HEK293 (cell line): ENCODE measurements at regions not wholly inside any gene's neighbourhood (a gene's known extent, or its start where the extent isn't known, plus 50 kb on each side); places are given as distances from the start of the nearest gene placed in this dataset.

Experiments used
- CTCF ChIA-PET: fragments of 350-600 bp; formaldehyde crosslinking; extraction: SDS; loops from one replicate; lab custom pipeline; 2021; ENCODE audit warnings: antibody characterized with exemption; lab: Yijun Ruan, JAX
- POLR2A ChIA-PET: fragments of 300-600 bp; formaldehyde crosslinking; extraction: SDS; loops from one replicate; lab custom pipeline; 2020; ENCODE audit warnings: antibody characterized with exemption, inconsistent platforms; lab: Yijun Ruan, JAX
- H3K27ac ChIP-seq: fragments of 200-500 bp; sonication (Bioruptor generic); 2 replicates; pipeline ENCODE4 v1.5.1; 2014; ENCODE audit warnings: low read depth, low read length, control low read depth, inconsistent platforms; ENCODE audit errors: extremely low read depth
- H3K36me3 ChIP-seq, 2 experiments: fragments of 200-500 bp in 1 of 2; sonication (Bioruptor generic) in 1 of 2; 1 replicate in 1 of 2; 2 replicates in 1 of 2; pipeline ENCODE4 v1.5.1; 2014 to 2017; ENCODE audit warnings: inconsistent platforms in 2 of 2, low read length in 2 of 2; ENCODE audit not compliant: control insufficient read depth in 2 of 2, insufficient read depth in 1 of 2
- H3K4me1 ChIP-seq: fragments of 200-500 bp; sonication (Bioruptor generic); 2 replicates; pipeline ENCODE4 v1.5.1; 2014; ENCODE audit warnings: mild to moderate bottlenecking, low read length, inconsistent platforms; ENCODE audit not compliant: control insufficient read depth, insufficient read depth
- H3K4me3 ChIP-seq: 2 replicates; pipeline ENCODE4 v1.5.1; 2011; ENCODE audit warnings: low read depth, mild to moderate bottlenecking, control low read depth, low read length, moderate library complexity
- H3K9me3 ChIP-seq: fragments of 200-500 bp; sonication (Bioruptor generic); 2 replicates; pipeline ENCODE4 v1.5.1; 2014; ENCODE audit warnings: low read depth, low read length, inconsistent platforms; ENCODE audit not compliant: control insufficient read depth, insufficient read depth
- MEIS1 ChIP-seq: sonication (generic); formaldehyde crosslinking; IDR thresholded peaks from 2 replicates; pipeline ENCODE4 v1.8.1; 2022; ENCODE audit warnings: missing genetic modification reagents, mild to moderate bottlenecking, borderline replicate concordance
- PRDM4 ChIP-seq: fragments of 450-650 bp; formaldehyde crosslinking; IDR thresholded peaks from 2 replicates; pipeline ENCODE4 v1.5.1; 2017; ENCODE audit warnings: missing biosample characterization, missing genetic modification characterization
- REST ChIP-seq: fragments of 450-650 bp; formaldehyde crosslinking; IDR thresholded peaks from 2 replicates; pipeline ENCODE4 v1.5.1; 2016; ENCODE audit warnings: missing biosample characterization, missing genetic modification characterization
- SETDB1 ChIP-seq: IDR thresholded peaks from one replicate; pipeline ENCODE4 v1.6.1; 2017; ENCODE audit warnings: mild to moderate bottlenecking, low read length, moderate library complexity, mixed read lengths; ENCODE audit not compliant: insufficient read length
- ZBTB11 ChIP-seq: fragments of 450-650 bp; formaldehyde crosslinking; conservative IDR thresholded peaks from 2 replicates; pipeline ENCODE4 v1.5.1; 2016; ENCODE audit warnings: low read depth, missing biosample characterization, missing genetic modification characterization
- ZBTB49 ChIP-seq: fragments of 450-650 bp; formaldehyde crosslinking; IDR thresholded peaks from 2 replicates; pipeline ENCODE4 v1.5.1; 2016; ENCODE audit warnings: missing biosample characterization, missing genetic modification characterization, low read depth
- ZFHX2 ChIP-seq: fragments of 450-650 bp; formaldehyde crosslinking; conservative IDR thresholded peaks from 2 replicates; pipeline ENCODE4 v1.5.1; 2016; ENCODE audit warnings: missing biosample characterization, missing genetic modification characterization
- ZNF23 ChIP-seq: fragments of 450-650 bp; formaldehyde crosslinking; IDR thresholded peaks from 2 replicates; pipeline ENCODE4 v1.5.1; 2016; ENCODE audit warnings: missing biosample characterization, missing genetic modification characterization, borderline replicate concordance
- ZNF26 ChIP-seq: fragments of 450-650 bp; formaldehyde crosslinking; IDR thresholded peaks from 2 replicates; pipeline ENCODE4 v1.5.1; 2016; ENCODE audit warnings: missing biosample characterization, missing genetic modification characterization
- ZNF292 ChIP-seq: fragments of 450-650 bp; formaldehyde crosslinking; IDR thresholded peaks from 2 replicates; pipeline ENCODE4 v1.5.1; 2016; ENCODE audit warnings: low read depth, missing biosample characterization, missing genetic modification characterization, borderline replicate concordance
- ZNF449 ChIP-seq: fragments of 450-650 bp; formaldehyde crosslinking; IDR thresholded peaks from 2 replicates; pipeline ENCODE4 v1.5.1; 2017; ENCODE audit warnings: missing biosample characterization, mild to moderate bottlenecking, missing genetic modification characterization, moderate library complexity
- ZNF555 ChIP-seq: fragments of 450-650 bp; formaldehyde crosslinking; conservative IDR thresholded peaks from 2 replicates; pipeline ENCODE4 v1.5.1; 2017; ENCODE audit warnings: missing biosample characterization, mild to moderate bottlenecking, missing genetic modification characterization, inconsistent platforms
- ZNF585B ChIP-seq: fragments of 450-650 bp; formaldehyde crosslinking; IDR thresholded peaks from 2 replicates; pipeline ENCODE4 v1.5.1; 2016; ENCODE audit warnings: missing biosample characterization, missing genetic modification characterization
- ZNF629 ChIP-seq: fragments of 450-650 bp; formaldehyde crosslinking; IDR thresholded peaks from 2 replicates; pipeline ENCODE4 v1.5.1; 2017; ENCODE audit warnings: missing biosample characterization, missing genetic modification characterization
- ZNF677 ChIP-seq: fragments of 450-650 bp; IDR thresholded peaks from 2 replicates; pipeline ENCODE4 v1.5.0; 2018; ENCODE audit warnings: missing biosample characterization, mild to moderate bottlenecking, missing genetic modification characterization, moderate library complexity
- ZSCAN5A ChIP-seq: fragments of 450-650 bp; formaldehyde crosslinking; IDR thresholded peaks from 2 replicates; pipeline ENCODE4 v1.5.1; 2016; ENCODE audit warnings: missing biosample characterization, missing genetic modification characterization
- ZXDB ChIP-seq: fragments of 450-650 bp; formaldehyde crosslinking; IDR thresholded peaks from 2 replicates; pipeline ENCODE4 v1.5.1; 2016; ENCODE audit warnings: missing biosample characterization, missing genetic modification characterization

- CTCF ChIA-PET, result interaction anchor here (1.6 to 2.9 kb wide), 2 partner anchors 82 to 86 kb away, joined by 3 to 14 read pairs; no protein-coding TSS in a partner anchor
- Histone ChIP-seq H3K27ac (no peak overlapping the region), H3K36me3 (no peaks in the 10 kb centered on the region), H3K4me3 (no peak overlapping the region), H3K4me1 (no peaks in the 10 kb centered on the region; the same call in 1 of the 2 replicates), H3K9me3 (no peaks in the 10 kb centered on the region)
- POLR2A ChIA-PET, result no interaction called here
- no peak for TF ChIP-seq MEIS1 (CRISPR knock-in tag)
- TF ChIP-seq ZBTB49 (tag by site-specific recombination), result no peak
- no peak for TF ChIP-seq REST
- TF ChIP-seq ZNF629, result no peak
- no peak for TF ChIP-seq ZNF449 (tag by site-specific recombination)
- TF ChIP-seq ZBTB11 (tag by site-specific recombination), result no peak
- no peak for TF ChIP-seq SETDB1
- no peak for TF ChIP-seq ZNF585B (tag by site-specific recombination)
- TF ChIP-seq ZXDB (tag by site-specific recombination), result no peak
- no peak for TF ChIP-seq ZFHX2 (tag by site-specific recombination)
- TF ChIP-seq ZNF292 (tag by site-specific recombination), result no peak
- TF ChIP-seq ZNF677, result no peak
- TF ChIP-seq ZSCAN5A (tag by site-specific recombination), result no peak
- no peak for TF ChIP-seq ZNF26 (tag by site-specific recombination)
- no peak for TF ChIP-seq ZNF555
- no peak for TF ChIP-seq PRDM4 (tag by site-specific recombination)
- TF ChIP-seq ZNF23 (tag by site-specific recombination), result no peak
Measured at GRCh38 chr11:45022294-45023064, 71.8 kb upstream of the TP53I11 start.
